LoVo (cell line): ENCODE measurements at regions not wholly inside any gene's neighbourhood (a gene's known extent, or its start where the extent isn't known, plus 50 kb on each side); places are given as distances from the start of the nearest gene placed in this dataset.
"Not testable (repeated sequence)": the region's sequence is repeated elsewhere in the genome, so short reads cannot be mapped to it uniquely, and the experiment has no call there.

Experiments used
- DNase-seq: peaks from one replicate; pipeline ENCODE4 v3.0.0-alpha.2; 2016; ENCODE audit warnings: low spot score

DNA sequence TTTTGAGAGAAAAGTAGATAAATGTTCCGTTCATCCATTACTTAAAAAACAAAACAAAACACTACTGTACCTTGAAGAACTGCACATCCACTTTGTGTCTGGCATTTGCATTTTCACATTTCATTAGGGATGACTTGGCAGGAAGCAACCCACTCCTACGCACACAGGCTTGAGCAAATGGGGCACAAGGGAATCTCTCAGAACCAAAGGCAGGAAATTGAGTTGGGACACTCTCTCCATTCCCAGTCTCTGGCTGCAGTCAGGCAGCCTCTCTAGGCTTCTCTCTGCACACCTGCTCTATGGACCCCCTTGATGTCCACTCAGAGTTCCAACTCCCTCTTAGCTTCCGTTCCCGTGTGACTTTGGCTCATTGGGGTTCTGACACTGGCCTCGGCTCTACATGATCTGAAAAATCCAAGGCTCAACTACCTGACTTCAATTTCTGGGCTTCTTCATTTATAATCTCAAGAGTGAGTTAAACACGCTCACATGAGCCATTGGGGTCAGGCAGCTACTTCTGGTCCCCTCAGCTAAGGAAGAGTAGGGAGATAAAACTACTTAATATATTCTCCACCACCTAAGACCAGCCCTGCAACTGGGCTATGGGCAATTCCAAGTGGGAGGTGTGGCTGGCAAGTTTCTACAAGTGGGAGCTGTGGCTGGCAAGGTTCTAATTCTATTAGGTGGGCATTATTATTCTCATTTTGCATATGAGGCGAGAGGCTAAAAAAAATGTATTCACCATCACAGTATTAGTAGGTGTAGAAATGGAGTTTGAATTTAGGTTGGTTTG lies 251.9 kb downstream of the SOD2 start:
- DNase-seq = no peak

DNA sequence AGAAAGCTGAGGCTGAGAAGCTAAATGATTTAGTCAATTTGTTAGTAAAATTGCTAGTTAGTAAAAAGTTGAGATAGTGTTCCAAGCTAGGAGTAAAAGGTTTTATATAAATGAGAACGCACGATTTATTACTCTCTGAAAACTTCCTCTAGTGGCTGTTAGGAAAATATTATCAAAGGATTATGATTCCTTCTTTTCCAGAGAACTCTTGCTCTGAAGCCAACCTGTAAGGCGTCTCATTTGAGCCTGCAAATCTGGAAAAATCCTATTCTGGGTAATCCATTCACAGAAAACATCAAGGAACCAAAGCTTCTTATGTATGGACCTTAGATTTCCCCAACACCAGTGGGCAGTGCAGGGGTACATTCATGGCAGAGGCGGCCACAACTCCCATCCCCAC lies 252.7 kb downstream of the SOD2 start:
- DNase-seq = no peak

DNA sequence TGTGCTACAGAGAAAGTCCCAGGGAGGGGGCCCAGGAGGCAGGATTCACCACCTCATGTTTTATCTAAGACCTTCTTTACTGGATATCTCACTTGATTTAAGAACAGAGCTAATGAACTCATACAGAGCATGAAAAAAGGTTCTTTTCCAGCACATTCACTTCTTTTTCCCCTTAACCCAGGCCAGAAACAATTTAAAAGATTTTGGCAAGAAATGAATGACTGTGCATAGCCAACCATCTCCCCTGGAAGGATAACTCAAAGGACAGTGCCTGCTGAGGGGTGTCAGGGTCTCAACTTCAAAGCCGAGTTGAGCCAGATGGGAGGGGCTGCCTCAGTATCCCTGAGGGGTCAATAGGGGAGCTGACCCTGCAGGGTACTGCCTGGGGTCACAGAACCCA lies 253.4 kb downstream of the SOD2 start:
- DNase-seq = no peak

- DNase-seq = no peak
Observed at GRCh38 chr6:159438106-159438505, 254.9 kb downstream of the SOD2 start.

DNA sequence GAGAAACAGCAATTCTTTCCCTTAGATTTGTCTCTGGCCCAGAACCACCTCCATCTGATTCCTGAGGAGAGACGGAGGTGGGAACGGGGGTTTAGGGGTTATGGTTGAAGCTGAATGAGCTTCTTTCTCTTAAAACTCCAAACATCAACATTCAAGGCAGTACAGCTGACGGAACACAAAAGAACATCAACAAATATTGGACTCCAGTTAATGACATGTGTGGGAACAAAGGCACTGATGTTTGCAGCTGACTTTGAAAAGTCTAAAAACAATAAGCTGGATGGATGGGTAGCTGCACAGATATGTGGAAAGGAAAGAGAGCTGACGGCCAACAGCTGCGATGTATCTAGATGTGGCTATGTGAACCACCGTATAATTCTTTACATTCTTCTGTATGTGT lies 256.5 kb downstream of the SOD2 start:
- DNase-seq = no peak

DNA sequence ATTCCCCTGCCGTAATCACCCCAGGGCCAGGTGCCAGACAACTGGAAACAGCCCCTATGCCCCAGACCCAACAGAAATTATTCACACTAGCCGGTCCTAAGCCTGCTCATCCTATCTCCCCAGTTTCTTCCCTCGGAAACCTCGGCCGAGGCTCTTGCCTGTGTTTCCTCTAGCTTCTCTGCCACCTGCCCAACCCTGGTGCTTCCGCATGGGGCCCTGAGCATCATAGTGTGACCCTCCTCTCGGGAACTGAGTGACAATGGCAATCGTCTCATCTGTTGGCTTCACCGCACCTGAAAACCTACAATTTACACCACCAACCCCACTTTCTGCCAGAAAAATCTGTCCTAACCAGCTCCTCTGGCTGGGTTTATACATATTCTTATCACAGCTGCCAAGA lies 257.3 kb downstream of the SOD2 start:
- DNase-seq = no peak

DNA sequence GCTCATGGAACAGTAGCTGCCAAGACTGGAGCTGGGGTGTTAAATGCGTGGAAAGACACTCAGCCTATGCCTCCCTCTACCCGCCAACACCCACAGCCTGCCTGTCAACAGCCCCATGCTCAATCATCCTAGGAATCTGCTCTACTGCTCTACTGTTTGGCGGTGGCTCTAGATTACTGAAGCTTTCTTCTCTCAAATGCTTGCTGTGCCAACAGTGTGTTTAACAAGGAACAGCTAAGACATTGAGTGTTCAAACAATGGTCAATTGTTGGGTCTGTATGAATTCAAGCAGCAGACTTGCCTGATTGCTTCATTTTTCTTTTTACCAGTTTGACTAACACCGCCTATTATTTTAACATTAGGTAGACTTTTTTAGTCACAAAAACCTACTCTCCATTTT lies 258.6 kb downstream of the SOD2 start:
- no peak for DNase-seq

DNA sequence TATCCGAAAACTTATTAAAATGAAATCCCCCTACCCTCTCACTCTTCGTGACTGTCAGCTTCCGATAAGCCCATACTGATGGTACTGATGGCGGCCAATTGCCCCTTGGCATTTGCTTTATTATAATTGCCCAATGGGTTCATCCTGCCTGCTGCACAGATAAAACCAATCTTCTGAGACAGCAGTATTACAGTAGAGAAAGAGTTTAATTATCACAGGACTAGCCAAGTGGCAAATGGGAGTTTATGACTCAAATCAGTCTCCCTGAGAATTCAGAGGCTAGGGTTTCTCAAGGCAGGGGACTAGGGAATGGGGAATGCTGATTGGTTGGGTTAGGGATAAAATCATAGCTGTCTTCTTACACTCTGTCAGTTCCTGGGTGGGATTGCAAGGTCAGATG lies 259.5 kb downstream of the SOD2 start:
- DNase-seq = no peak

DNA sequence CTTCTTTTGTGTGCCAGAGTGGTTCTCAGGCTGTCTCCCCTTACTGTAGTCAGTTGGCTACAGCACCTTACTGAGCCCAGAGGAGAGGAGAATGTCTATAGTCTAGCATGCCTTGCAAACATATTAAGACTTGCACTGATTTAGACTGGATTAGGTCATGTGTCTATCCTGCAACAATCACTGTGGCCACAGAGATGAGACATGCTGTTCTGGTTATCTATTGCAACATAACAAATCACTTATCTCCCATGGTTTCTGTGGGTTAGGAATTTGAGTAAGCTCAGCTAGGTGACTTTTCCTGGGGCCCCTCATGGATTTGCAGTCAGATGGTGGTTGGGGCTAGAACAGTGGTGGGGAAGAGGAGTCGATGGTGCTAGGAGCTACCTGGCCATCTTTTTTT lies 261.3 kb downstream of the SOD2 start:
- DNase-seq = no peak

- DNase-seq = no peak
Observed at GRCh38 chr6:159430323-159430722, 261.1 kb downstream of the FNDC1 start.

GRCh38 chr6:159429433-159429832 lies 260.2 kb downstream of the FNDC1 start:
- DNase-seq = no peak

DNA sequence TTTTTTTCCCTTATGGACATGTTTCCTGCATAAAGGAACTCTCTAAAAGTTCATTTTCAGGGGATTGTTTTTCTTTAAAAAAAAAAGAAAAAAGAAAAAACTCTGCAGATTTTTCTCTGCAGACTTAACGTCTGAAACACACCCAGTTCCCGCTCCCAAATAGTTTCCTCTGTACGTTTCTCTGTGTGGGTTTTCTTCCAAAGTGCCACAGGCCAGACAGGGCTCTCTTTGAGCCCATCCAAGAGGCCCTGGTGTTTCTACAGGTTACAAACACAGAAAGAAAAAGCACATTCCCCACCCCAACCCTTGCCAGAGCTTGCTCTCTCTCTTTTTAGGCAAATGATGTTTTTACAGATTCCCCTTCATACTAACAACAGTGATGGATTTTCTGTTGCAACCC lies 258.6 kb downstream of the FNDC1 start:
- no peak for DNase-seq

DNA sequence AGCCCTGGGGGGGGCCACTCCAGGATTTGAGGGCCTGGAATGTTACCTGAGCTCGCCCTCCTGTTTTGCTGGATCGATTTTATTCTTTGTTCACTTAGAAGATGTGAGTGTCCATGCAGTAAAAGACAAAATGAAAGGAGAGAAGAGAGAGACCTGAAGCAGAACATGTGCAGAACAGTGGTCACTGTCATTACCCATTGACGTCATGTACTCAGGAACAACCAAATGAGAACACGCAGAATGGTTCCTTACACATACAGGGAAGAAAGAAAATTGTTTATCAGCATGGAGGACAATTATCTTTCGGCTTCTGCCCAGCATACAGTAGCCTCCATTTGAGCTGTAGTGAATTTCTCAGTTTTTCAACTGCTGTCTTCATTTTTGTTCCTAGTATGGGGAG lies 258.1 kb downstream of the FNDC1 start:
- no peak for DNase-seq

DNA sequence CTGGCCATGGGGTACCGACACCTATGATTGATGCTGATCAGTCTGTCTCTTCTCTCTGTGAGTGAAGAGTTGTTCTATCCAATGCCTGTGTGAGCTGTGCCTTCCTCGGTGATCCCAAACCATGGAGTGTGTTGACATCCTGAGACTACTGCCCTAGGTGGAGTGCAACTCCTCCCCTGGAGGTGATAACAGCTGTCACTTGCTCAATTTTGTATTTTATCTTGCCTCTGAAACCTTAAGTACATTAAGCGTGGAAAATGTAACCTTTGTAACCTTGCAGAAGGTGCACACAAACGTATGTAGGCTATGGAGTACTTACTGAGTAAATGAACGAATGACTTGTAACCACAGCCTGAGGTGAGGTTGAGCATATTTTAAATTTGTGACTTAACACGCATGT lies 256.2 kb downstream of the FNDC1 start:
- DNase-seq = no peak

GRCh38 chr6:159422041-159422984 lies 253.1 kb downstream of the FNDC1 start:
- no peak for DNase-seq

DNA sequence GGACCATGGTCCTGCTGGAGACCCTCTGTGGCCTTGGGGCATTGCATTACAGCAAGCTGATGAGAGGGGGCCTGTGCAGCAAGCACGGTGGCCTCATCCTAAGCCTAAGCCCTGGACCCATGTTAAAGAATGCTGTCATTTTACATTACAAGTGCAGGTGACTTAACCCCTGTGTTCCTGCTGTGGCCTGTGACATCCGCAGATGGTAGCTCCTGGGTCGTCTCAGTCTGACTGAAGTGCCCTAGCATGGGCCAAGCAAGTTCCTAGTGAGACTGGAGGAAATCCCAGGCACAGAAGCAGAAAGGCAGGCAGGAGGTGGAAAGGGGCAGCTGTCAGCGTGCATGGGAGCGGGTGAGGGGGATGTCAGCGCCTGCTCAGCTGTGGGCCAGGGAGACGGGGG lies 252.4 kb downstream of the FNDC1 start:
- DNase-seq = no peak

- no peak for DNase-seq
Observed at GRCh38 chr6:159418997-159419396, 249.8 kb downstream of the FNDC1 start.

GRCh38 chr6:159416891-159417560 lies 247.8 kb downstream of the FNDC1 start:
- DNase-seq = no peak

- DNase-seq = no peak
Observed at GRCh38 chr6:159415540-159415939, 246.3 kb downstream of the FNDC1 start.

DNA sequence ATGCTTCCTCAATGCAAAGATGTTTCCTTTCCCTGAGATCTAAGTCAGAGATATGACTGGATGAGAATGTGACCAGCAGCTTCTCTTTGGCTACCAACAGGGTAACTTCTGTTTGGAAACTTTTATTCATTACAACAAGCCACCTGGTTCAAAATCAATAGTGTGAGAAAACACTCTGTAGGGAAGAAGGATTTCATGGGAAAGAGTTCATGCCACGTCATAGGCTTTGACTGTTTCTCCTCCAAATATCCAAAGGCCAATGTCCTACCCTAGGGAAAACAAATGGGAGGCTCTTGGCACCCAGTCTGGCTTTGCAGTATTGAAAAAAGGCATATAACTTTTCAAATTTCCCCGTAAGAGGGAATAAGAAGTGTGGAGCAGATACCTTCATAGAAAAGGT lies 245.5 kb downstream of the FNDC1 start:
- DNase-seq = no peak

- not testable (repeated sequence) for DNase-seq
Observed at GRCh38 chr6:159407211-159407780, 238.1 kb downstream of the FNDC1 start.

DNA sequence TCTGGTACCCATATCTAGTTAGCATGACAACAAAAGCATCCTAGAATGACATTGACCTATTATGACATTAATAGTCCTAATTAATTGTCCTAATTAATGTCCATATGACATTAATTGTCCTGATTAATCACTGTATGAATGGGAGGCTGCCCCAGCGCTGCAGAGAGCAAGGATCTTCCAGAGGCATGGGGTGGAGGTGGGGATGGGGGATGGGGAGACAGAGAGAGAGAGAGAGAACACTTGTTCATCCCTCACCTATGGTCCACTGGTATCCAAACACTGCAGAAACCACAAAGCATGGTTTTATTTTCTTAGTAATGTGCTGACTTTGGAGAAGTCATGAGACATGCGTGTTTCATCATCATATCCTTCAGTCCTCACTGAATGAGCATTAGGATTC lies 235.1 kb downstream of the FNDC1 start:
- DNase-seq = no peak
